Panc1 (cell line): ENCODE measurements at regions not wholly inside any gene's neighbourhood (a gene's known extent, or its start where the extent isn't known, plus 50 kb on each side); places are given as distances from the start of the nearest gene placed in this dataset.

Experiments used
- ATAC-seq: fragments of 200-7000 bp; cut with Tn5 transposase; 2 replicates; pipeline ENCODE4 v1.9.1; 2020; ENCODE audit warnings: mild to moderate bottlenecking, moderate library complexity
- BruUV-seq: library from RNA; stranded (reverse); fragments of 400-500 nt; replicated peaks from 2 replicates; lab custom pipeline; 2021; lab: Mats Ljungman, UMichigan
- CTCF ChIA-PET: fragments of 300-600 bp; sonication (Branson Sonifier 250); formaldehyde crosslinking; loops from one replicate; lab custom pipeline; 2022; ENCODE audit warnings: antibody characterized with exemption; lab: Charles Lee
- POLR2A ChIA-PET: fragments of 300-600 bp; sonication (Branson Sonifier 250); formaldehyde crosslinking; loops from one replicate; lab custom pipeline; 2022; ENCODE audit warnings: antibody characterized with exemption; lab: Charles Lee
- DNase-seq: peaks from one replicate; pipeline ENCODE4 v3.0.0-alpha.2; 2010; ENCODE audit warnings: low read depth, low spot score
- H3K27ac ChIP-seq: 2 replicates; pipeline ENCODE4 v1.5.1; 2011; ENCODE audit warnings: mild to moderate bottlenecking, low read length, inconsistent platforms
- H3K27me3 ChIP-seq: fragments of 200-500 bp; sonication (Bioruptor generic); 2 replicates; pipeline ENCODE4 v1.6.0; 2014; ENCODE audit warnings: low read length, inconsistent platforms; ENCODE audit not compliant: control insufficient read depth, insufficient read depth
- H3K36me3 ChIP-seq: fragments of 200-500 bp; sonication (Bioruptor generic); 2 replicates; pipeline ENCODE4 v1.5.1; 2014; ENCODE audit warnings: inconsistent platforms, mild to moderate bottlenecking, low read length, moderate library complexity; ENCODE audit not compliant: control insufficient read depth, insufficient read depth
- H3K4me1 ChIP-seq: 2 replicates; pipeline ENCODE4 v1.5.1; 2011; ENCODE audit warnings: inconsistent platforms, mild to moderate bottlenecking, low read length, moderate library complexity; ENCODE audit not compliant: control insufficient read depth, insufficient read depth
- H3K4me3 ChIP-seq, 2 experiments: 2 replicates each; pipeline ENCODE4 v1.5.1; 2011 to 2012; ENCODE audit warnings: low read depth in 2 of 2, low read length in 2 of 2, mild to moderate bottlenecking in 2 of 2, inconsistent platforms in 1 of 2, moderate library complexity in 1 of 2
- H3K9me3 ChIP-seq: fragments of 200-500 bp; sonication (Bioruptor generic); 2 replicates; pipeline ENCODE4 v1.5.1; 2014; ENCODE audit warnings: low read depth, mild to moderate bottlenecking, inconsistent platforms, low read length, moderate library complexity; ENCODE audit not compliant: control insufficient read depth, insufficient read depth
- CTCF ChIP-seq: fragments of 450-650 bp; IDR thresholded peaks from 2 replicates; pipeline ENCODE4 v1.5.1; 2017; ENCODE audit warnings: mild to moderate bottlenecking
- POLR2AphosphoS5 ChIP-seq: IDR thresholded peaks from 2 replicates; pipeline ENCODE4 v1.6.1; 2012; ENCODE audit warnings: mild to moderate bottlenecking, low read depth, low read length, moderate library complexity
- REST ChIP-seq, 2 experiments: IDR thresholded peaks; 2 replicates each; pipeline ENCODE4 v1.6.1; 2011 to 2012; ENCODE audit warnings: low read depth in 2 of 2, control low read depth in 1 of 2, low read length in 1 of 2, mild to moderate bottlenecking in 1 of 2, moderate library complexity in 1 of 2; ENCODE audit not compliant: insufficient read depth in 1 of 2
- SIN3A ChIP-seq: IDR thresholded peaks from 2 replicates; pipeline ENCODE4 v1.6.1; 2012; ENCODE audit warnings: low read depth, mild to moderate bottlenecking, low read length, moderate library complexity, borderline replicate concordance; ENCODE audit not compliant: insufficient read depth
- TCF7L2 ChIP-seq: IDR thresholded peaks from 2 replicates; pipeline ENCODE4 v1.6.1; 2011; ENCODE audit warnings: mild to moderate bottlenecking, low read depth, low read length, inconsistent platforms
- in situ Hi-C: cut with HindIII; loops from 2 replicates; pipeline ENCODE4 v1.10.0; 2016; ENCODE audit warnings: low sequenced_read_pairs, low pct_unique_long_range_greater_than_20kb
- intact Hi-C: fragments of 100-400 bp; cut with micrococcal nuclease; formaldehyde crosslinking; loops from one replicate; pipeline ENCODE4 v1.10.0; 2022; ENCODE audit not compliant: unreplicated experiment

- H3K9me3 ChIP-seq: peaks cover 3% of the 10 kb centered on the region; the same call in 1 of the 2 replicates
- intact Hi-C loops (no loop called here), in situ Hi-C loops (no loop called here)
- ChIA-PET POLR2A (no interaction called here), CTCF (no interaction called here)
- no peak for ATAC-seq
- no peak overlapping the region for H3K4me3 ChIP-seq
- H3K27me3 ChIP-seq: no peaks in the 10 kb centered on the region
- H3K36me3 ChIP-seq: no peaks in the 10 kb centered on the region
- no peaks in the 10 kb centered on the region for H3K4me1 ChIP-seq
- BruUV-seq: no TSS peak
- TF ChIP-seq SIN3A: no peak
- no peak for TF ChIP-seq REST (IDR thresholded peaks at IDR 0.05; ENCODE audit: insufficient read depth in 1 of 2, low read depth in 2 of 2, low read length in 1 of 2)
- TF ChIP-seq TCF7L2: no peak
- TF ChIP-seq CTCF: no peak
- TF ChIP-seq POLR2AphosphoS5: no peak
- no peak for DNase-seq
- no peak overlapping the region for H3K27ac ChIP-seq
These were observed 196.2 kb upstream of the C14orf180 start for GRCh38 chr14:104383088-104383995.

DNA sequence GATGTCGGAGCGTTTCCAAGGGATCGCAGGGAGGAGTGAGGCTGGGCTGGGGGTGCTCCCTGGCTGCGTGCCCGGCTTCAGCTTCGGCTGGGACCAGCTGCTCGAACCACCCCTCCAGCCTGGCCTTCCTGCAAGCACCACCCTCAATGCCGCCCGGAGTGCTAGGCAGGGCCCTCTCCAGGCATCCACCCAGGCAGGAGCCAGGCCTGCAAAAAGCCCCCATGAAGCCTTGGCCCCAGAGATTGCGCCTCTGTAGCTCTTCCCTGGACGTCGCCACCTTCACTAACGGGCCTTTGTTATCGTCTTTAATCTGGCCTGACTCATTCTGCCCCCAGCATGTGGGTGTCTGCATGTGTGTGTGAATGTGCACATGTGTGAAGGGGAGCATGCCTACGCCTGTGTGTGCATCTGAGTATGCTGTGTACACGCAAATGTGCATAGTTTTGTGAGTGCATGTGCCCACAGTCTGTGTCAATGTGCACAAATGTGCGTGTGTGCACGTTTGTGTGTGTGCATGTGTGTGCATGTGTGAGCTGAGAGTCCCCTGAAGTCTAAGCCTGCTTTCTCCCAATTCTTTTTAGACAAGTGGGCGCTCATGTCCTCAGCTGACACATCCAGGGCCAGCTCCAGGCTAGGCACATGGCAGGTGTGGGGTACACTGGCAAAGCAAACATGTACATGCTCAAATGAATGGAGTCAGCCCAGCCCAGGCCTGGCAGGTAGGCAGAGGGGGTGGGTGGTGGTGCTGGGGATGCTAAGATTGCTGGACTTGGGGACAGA is 195.4 kb upstream of the C14orf180 start:
- peaks cover 3% of the 10 kb centered on the region; the same call in 1 of the 2 replicates for H3K9me3 ChIP-seq
- TF ChIP-seq TCF7L2 (no peak), REST (IDR thresholded peaks at IDR 0.05; ENCODE audit: insufficient read depth in 1 of 2, low read depth in 2 of 2, low read length in 1 of 2) (no peak), CTCF (no peak), POLR2AphosphoS5 (no peak), SIN3A (no peak)
- ATAC-seq: no peak
- no peaks in the 10 kb centered on the region for H3K27me3 ChIP-seq
- ChIA-PET CTCF (no interaction called here), POLR2A (no interaction called here)
- no peak for DNase-seq
- no peaks in the 10 kb centered on the region for H3K4me1 ChIP-seq
- in situ Hi-C loops: no loop called here
- intact Hi-C loops: no loop called here
- H3K4me3 ChIP-seq: no peak overlapping the region
- BruUV-seq: no TSS peak
- no peak overlapping the region for H3K27ac ChIP-seq
- H3K36me3 ChIP-seq: no peaks in the 10 kb centered on the region
